Epidermal melanocyte (primary cell): ENCODE measurements at regions not wholly inside any gene's neighbourhood (a gene's known extent, or its start where the extent isn't known, plus 50 kb on each side); places are given as distances from the start of the nearest gene placed in this dataset.

Experiments used
- DNase-seq: peaks from one replicate; pipeline ENCODE4 v3.0.0; 2011; ENCODE audit warnings: low spot score; ENCODE audit not compliant: insufficient read length

- no peak for DNase-seq
These were observed 889.9 kb upstream of the CHAC2 start for GRCh38 chr2:52877703-52878102.

- no peak for DNase-seq
These were observed 893.0 kb upstream of the CHAC2 start for GRCh38 chr2:52874466-52875106.

- DNase-seq = no peak
These were observed 904.8 kb upstream of the CHAC2 start for GRCh38 chr2:52862801-52863200.

GRCh38 chr2:52861596-52861995, 906.0 kb upstream of the CHAC2 start:
- DNase-seq = no peak

- DNase-seq = no peak
These were observed 908.5 kb upstream of the CHAC2 start for GRCh38 chr2:52859065-52859464.

GRCh38 chr2:52857722-52858121, 909.9 kb upstream of the CHAC2 start:
- DNase-seq = no peak

GRCh38 chr2:52852006-52852405, 915.6 kb upstream of the CHAC2 start:
- no peak for DNase-seq

- no peak for DNase-seq
These were observed 922.7 kb upstream of the CHAC2 start for GRCh38 chr2:52844701-52845423.

GRCh38 chr2:52835909-52836308, 931.7 kb upstream of the CHAC2 start:
- DNase-seq = no peak

GRCh38 chr2:52831216-52831615, 936.4 kb upstream of the CHAC2 start:
- DNase-seq = no peak

- DNase-seq = no peak
These were observed 939.5 kb upstream of the CHAC2 start for GRCh38 chr2:52828112-52828511.

- no peak for DNase-seq
These were observed 946.0 kb upstream of the CHAC2 start for GRCh38 chr2:52821631-52822030.

- DNase-seq = no peak
These were observed 948.6 kb upstream of the CHAC2 start for GRCh38 chr2:52818958-52819357.

GRCh38 chr2:52810460-52810859, 957.1 kb upstream of the CHAC2 start:
- DNase-seq = peak; percentile 29

- DNase-seq = no peak
These were observed 961.6 kb upstream of the CHAC2 start for GRCh38 chr2:52805901-52806410.

- no peak for DNase-seq
These were observed 973.0 kb upstream of the CHAC2 start for GRCh38 chr2:52794581-52794980.

GRCh38 chr2:52779446-52779845, 988.2 kb upstream of the CHAC2 start:
- DNase-seq = no peak

GRCh38 chr2:52776571-52776970, 991.0 kb upstream of the CHAC2 start:
- no peak for DNase-seq

GRCh38 chr2:52775674-52776073, 991.9 kb upstream of the CHAC2 start:
- no peak for DNase-seq

- no peak for DNase-seq
These were observed 1001.9 kb upstream of the CHAC2 start for GRCh38 chr2:52765735-52766134.

GRCh38 chr2:52749764-52750163, 1017.8 kb upstream of the CHAC2 start:
- DNase-seq = no peak

- DNase-seq = no peak
These were observed 1022.5 kb upstream of the CHAC2 start for GRCh38 chr2:52745144-52745543.

- DNase-seq = no peak
These were observed 1034.7 kb upstream of the CHAC2 start for GRCh38 chr2:52732849-52733395.
